ENCODE measurements at regions not wholly inside any gene's neighbourhood (a gene's known extent, or its start where the extent isn't known, plus 50 kb on each side); places are given as distances from the start of the nearest gene placed in this dataset.

GRCh38 chr13:111949311-111949710 lies 117.6 kb upstream of the SOX1 start:
- no peak for DNase-seq

- DNase-seq, result no peak
These were observed 116.3 kb upstream of the SOX1 start for GRCh38 chr13:111950697-111951096.

- DNase-seq, result no peak
These were observed 114.9 kb upstream of the SOX1 start for GRCh38 chr13:111952032-111952431.

- no peak for DNase-seq
These were observed 114.1 kb upstream of the SOX1 start for GRCh38 chr13:111952814-111953213.

- DNase-seq, result no peak
These were observed 113.3 kb upstream of the SOX1 start for GRCh38 chr13:111953546-111954178.

GRCh38 chr13:111954661-111955411 lies 112.1 kb upstream of the SOX1 start:
- DNase-seq, result no peak

DNA sequence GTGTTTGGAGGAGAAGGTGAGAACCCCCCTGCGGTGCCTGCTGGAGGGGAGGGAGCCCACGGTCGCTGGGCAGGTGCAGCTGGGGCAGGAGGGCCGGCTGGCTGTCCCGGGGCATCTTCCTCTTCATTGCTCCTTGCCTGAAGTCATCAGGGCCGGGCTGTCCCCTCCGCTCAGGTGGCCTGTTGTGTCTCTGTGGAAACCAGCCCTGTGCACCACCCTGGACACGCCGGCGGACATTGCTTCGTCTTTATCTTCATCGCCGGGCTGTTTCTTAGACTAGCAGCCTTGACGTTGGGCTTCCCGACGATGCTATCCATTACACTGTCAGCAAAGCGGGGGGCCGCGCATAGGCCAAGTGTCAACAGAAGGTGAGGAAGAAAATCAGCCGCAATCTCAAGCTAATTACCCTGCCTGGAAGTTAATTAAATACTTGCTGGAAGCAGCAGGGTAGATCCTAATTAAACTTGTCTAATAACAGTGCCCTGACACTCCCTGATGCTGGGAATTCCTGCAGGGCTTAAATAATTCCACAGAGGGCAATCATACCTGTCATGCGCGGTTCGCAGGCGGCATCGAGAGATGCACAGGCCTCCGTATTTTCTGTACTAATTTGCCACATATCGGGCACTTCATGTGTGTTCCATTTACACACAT lies 111.4 kb upstream of the SOX1 start:
- DNase-seq, result no peak

DNA sequence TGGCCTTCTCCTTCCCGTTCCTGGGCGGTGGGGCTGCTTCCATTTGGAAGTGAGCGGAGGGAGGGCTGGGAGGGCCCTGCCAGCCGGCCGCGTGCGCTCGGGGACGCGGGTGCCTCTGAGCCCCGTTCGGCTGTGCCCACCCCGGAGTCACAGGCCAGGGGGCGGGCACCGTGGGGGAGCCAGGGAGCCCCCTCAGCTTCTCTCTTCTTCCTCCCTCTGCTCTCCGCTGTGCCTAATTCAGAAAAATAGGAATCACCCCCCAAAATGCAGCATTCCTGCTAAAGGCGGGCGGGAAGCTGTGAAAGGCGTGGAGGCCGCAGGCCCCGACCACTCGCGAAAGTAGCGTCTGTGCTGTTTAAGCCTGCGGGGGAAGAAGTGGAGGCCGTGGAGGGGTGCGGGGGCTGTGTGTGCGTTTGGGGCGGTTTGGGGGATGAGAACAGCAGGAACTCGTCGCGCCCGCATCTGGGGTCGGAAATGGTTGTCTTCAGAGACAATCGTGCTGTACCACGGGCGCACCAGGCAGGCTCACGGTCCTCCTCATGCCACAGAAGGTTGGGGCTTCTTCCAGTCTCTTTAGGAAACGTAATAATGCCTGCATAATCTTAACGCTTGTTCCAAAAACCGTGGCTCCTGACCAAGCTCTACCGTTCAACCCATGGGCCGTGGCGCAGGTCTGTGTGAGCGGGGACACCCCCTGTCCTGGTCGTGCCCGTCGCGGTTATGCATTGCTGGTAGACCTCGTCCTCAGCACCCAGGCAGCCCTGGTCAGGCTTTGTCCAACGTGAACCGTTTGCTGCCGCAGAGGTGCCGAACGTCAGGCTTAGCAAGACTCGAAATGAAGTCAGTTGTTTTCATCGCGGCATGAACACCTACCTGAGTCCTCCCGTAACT lies 110.4 kb upstream of the SOX1 start:
- no peak for DNase-seq

DNA sequence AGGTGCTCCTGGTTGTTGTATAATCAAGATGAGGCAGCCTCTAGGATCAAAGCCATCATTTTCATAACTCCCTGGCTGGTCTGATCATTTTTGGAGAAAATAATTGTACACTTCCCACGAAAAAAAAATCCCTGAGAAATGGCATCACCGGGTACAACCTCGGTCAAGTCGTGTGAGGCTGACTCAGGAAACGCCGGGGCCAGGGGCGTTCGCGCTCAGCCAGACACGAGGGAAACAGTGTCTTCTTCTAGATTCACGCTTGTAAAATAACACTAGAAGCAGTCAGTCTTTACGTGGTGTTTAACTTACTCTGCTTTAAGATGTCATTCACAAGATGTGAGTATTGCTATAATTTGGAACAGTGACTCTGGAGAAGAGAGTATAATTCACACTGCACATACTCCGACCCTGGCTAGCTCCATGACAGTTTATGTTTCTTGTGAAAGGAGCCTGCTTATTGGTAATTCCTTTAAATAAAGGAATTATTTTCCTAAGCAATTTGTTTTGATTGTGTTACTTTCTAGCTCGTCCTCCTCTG lies 109.0 kb upstream of the SOX1 start:
- DNase-seq, result no peak

GRCh38 chr13:111958612-111959395 lies 108.1 kb upstream of the SOX1 start:
- DNase-seq, result no peak

- no peak for DNase-seq
These were observed 106.7 kb upstream of the SOX1 start for GRCh38 chr13:111960152-111960772.

DNA sequence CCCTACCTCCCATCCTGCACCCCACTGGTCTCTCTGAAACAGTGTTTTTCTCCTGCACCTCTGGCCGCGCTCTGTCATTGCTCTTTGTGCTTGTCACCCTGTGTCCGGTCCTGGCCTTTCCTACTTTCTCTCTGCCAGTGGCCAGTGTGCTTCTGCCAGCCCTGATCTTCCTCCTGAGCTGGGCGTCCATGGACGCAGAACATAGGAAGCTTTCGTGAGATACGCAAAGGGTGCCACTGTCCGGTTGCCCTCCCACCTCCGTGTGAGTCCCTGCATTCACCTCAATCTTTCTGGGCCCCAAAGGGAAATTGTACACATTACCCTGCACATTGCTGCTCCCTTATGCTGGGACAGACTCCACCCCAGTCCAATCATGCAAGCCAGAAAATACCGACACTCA lies 105.7 kb upstream of the SOX1 start:
- DNase-seq, result no peak

DNA sequence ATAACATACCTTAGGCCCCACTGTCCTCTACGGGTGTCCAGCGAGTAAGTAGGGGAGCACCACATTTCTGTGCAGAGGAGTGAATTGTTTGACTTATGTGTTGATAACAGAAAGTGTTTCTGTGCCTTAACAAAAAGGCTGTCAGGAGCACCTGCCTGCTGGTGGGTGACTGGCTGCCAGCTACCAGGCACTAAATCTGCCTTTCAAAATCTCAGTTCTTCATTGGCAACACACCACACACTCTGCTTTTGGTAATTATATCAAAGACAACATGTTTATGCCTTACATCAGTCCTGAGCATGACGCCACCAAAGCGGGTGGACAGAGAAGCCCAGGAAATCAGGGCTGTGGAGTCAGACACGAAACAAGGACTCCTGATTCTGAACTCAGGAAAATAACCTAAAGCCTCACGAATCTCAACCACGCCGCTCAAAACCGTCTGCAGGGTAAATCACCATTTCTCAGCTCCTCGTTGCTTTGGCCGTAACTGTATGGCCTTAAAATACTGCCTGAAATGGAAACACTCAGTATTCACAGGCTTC lies 105.2 kb upstream of the SOX1 start:
- no peak for DNase-seq

- no peak for DNase-seq
These were observed 104.5 kb upstream of the SOX1 start for GRCh38 chr13:111962431-111962891.

GRCh38 chr13:111963031-111963430 lies 103.9 kb upstream of the SOX1 start:
- no peak for DNase-seq

DNA sequence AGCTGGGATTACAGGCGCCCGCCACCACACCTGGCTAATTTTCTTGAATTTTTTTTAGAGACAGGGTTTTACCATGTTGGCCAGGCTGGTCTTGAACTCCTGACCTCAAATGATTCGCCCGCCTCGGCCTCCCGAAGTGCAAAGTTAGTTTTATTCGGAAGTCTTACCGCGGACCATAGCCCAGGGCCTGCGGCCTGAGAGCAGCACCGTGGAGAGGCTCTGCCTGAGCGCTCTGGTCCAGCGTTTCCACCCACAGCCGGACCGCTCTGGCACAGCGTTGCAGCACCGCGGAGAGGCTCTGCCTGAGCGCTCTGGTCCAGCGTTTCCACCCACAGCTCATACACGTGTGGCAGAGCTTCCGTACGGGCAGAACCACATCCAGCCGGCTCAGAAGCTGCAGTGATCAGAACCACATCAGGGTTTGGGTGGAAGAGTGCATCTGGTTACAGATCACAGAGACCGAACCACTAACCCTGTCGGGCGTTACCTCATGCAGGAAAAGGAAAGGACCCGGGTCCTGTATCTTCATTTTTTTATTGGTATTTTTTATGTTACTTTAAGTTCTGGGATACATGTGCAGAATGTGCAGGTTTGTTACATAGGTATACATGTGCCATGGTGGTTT lies 102.4 kb upstream of the SOX1 start:
- no peak for DNase-seq

DNA sequence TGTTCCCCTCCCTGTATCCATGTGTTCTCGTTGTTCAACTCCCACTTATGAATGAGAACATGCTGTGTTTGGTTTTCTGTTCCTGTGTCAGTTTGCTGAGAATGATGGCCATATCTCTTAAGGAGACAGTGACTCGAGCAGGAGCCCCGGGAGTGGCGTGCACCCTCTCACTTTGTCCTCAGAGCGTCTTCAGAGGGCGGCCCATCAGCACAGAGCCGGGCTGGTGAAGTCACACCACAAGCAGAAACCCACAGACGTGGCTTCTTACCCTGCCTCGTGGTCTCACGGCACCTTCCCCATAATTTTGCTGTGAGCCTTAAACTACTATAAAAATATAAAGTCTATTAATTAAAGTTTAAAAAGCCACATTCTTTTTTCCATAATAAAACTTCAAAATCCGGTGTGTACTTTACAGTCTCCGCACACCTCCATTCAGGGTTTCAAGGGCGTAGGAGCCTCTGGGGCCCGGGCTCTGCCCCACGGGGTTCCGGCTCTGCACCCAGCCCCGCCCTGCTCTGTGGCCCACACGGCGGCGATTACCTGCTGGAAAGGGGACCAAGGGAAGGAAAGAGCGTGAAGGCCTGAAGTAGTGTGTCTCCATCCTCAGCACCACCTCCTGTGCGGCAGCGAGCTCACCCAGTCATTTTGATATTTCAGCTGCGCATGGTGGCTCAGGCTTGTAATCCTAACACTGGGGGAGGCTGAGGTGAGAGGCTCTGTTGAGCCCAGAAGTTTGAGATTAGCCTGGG lies 101.3 kb upstream of the SOX1 start:
- no peak for DNase-seq

DNA sequence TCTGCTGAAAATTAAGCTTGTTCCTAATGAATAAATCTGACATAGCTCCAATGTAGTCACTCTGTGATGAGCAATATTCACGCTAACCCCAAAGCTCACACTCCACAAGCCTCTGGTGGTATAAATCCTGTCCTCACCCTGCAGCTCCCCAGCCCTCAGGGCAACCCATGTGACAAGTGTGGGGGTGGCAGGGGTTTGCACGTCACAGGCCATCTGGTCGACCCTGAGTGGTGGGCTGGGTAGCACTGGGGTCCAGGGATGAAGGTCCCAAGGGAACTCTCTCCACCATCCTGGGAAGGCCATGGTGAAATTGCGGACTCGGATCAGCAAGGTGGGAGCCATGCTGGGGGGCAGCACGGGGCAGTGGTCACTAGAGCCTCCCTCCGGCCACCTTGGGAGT lies 100.0 kb upstream of the SOX1 start:
- no peak for DNase-seq

All from hypothalamus (tissue), 51 donors.